Neutrophil (primary cell): ENCODE measurements at regions not wholly inside any gene's neighbourhood (a gene's known extent, or its start where the extent isn't known, plus 50 kb on each side); places are given as distances from the start of the nearest gene placed in this dataset.
A peak's percentile ranks its signal among the peaks of the same experiment; 100 is the strongest.

Experiments used
- H3K27ac ChIP-seq: fragments of 200-600 bp; sonication (generic); 2 replicates; pipeline ENCODE4 v1.5.1; 2016; ENCODE audit warnings: mild to moderate bottlenecking, moderate library complexity
- H3K27me3 ChIP-seq: fragments of 200-600 bp; sonication (generic); 2 replicates; pipeline ENCODE4 v1.6.0; 2016; ENCODE audit warnings: mild to moderate bottlenecking
- H3K36me3 ChIP-seq: fragments of 200-600 bp; sonication (generic); 2 replicates; pipeline ENCODE4 v1.5.1; 2017
- H3K4me1 ChIP-seq, 2 experiments: fragments of 200-600 bp in 1 of 2; sonication (generic) in 1 of 2; 1 replicate in 1 of 2; 2 replicates in 1 of 2; pipeline versions ENCODE4 v1.5.1 to v1.6.1; 2013 to 2016; ENCODE audit warnings: low read depth in 1 of 2, low read length in 1 of 2, mild to moderate bottlenecking in 1 of 2, moderate library complexity in 1 of 2; ENCODE audit not compliant: control insufficient read depth in 1 of 2, insufficient read depth in 1 of 2
- H3K4me3 ChIP-seq, 2 experiments: fragments of 200-600 bp in 1 of 2; sonication (generic) in 1 of 2; 1 replicate in 1 of 2; 2 replicates in 1 of 2; pipeline ENCODE4 v1.5.1; 2013 to 2016; ENCODE audit warnings: low read depth in 1 of 2, low read length in 1 of 2, mild to moderate bottlenecking in 1 of 2, moderate library complexity in 1 of 2
- H3K9me3 ChIP-seq: fragments of 200-600 bp; sonication (generic); 2 replicates; pipeline ENCODE4 v1.5.1; 2016
- TF ChIP-seq, protein P1 (sequence below): fragments of 200-600 bp; sonication (generic); IDR thresholded peaks from 2 replicates; pipeline ENCODE4 v1.5.1; 2016; ENCODE audit warnings: antibody characterized with exemption

DNA sequence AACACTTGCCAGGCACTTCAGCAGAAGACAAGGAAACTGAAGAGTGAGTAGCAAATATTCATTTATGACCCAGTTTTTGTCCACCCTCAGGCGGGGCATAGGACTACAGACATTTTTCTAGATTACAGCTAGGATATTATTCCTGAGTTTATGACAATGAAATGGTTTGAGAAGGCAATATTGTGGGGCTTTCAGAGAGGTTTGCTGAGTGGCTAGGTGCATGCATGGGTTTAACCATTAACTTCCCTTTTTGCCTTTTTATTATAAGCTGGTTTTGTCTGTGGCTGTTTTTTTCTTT is 104.0 kb upstream of the BCAT1 start:
- no peaks in the 10 kb centered on the region for H3K9me3 ChIP-seq
- peaks cover 46 to 63% of the 10 kb centered on the region in 2 experiments for H3K4me1 ChIP-seq
- peak overlapping the region; percentile 99 for H3K27ac ChIP-seq
- no peaks in the 10 kb centered on the region for H3K27me3 ChIP-seq
- H3K36me3 ChIP-seq = no peaks in the 10 kb centered on the region
- TF ChIP-seq, protein P1, sequence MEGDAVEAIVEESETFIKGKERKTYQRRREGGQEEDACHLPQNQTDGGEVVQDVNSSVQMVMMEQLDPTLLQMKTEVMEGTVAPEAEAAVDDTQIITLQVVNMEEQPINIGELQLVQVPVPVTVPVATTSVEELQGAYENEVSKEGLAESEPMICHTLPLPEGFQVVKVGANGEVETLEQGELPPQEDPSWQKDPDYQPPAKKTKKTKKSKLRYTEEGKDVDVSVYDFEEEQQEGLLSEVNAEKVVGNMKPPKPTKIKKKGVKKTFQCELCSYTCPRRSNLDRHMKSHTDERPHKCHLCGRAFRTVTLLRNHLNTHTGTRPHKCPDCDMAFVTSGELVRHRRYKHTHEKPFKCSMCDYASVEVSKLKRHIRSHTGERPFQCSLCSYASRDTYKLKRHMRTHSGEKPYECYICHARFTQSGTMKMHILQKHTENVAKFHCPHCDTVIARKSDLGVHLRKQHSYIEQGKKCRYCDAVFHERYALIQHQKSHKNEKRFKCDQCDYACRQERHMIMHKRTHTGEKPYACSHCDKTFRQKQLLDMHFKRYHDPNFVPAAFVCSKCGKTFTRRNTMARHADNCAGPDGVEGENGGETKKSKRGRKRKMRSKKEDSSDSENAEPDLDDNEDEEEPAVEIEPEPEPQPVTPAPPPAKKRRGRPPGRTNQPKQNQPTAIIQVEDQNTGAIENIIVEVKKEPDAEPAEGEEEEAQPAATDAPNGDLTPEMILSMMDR = no peak
- H3K4me3 ChIP-seq = peak overlapping the region; percentile 75 to 84

DNA sequence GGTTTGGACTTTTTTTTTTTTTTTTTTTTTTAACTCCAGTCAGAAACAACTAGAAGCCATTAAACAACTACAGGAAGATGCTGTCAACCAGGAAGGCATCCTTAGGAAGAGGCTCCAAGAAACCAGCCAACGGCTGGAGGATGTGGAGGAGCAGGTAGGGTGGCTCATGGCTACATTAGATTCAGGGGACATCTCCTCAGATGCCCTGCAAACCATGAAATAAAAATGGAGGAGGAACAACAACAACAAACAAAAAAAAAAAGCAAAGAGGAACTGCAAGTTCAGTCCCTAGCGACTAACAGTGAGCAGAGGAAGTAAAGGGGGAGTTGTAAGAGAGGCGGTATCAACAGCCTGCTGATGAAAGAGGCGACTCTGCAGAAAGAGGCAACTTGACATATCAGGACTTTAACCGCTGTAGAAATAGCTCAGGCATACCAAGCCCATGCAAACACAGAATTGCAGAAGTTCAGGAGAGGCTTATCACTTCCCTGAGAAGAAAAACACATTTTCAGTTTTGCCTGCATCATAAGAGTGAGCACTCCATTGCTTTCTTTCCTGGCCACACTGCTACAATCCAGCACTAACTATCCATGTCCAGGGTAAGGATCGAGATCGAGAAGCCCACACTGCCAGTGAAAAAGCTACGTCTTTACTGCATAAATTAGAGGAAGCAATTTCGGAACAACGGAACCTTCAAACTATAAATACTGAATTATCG is 103.5 kb upstream of the BCAT1 start:
- Histone ChIP-seq H3K27me3 (no peaks in the 10 kb centered on the region), H3K27ac (peak overlapping the region; percentile 99), H3K36me3 (no peaks in the 10 kb centered on the region), H3K4me3 (peak overlapping the region; percentile 75 to 84), H3K9me3 (no peaks in the 10 kb centered on the region), H3K4me1 (peaks cover 41 to 58% of the 10 kb centered on the region in 2 experiments)
- TF ChIP-seq, protein P1 = no peak

DNA sequence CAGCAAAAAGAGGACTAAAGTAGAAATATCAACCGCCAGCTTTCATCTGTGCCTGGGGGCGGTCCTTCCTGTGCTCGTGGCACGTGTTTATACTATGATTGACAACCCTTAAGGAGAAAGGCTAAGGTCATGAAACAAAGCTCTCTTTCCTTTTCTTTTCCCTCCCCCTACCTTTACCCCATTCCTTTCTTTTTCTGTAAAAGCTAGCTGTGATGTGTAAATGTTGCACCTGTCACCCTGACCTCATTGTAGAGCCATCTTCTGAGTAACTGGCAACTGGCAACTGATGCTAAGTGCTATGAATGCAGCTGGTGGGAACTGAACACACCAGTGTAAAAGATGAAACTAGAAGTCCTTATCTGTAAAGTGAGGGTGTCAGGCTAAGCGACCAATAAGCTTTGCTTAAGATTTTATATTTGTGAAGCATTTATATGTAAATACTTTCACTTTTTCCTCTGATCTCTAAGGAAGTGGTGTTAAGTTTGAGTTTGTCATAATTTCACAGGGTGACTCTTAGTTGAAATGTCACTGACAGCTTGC is 102.8 kb upstream of the BCAT1 start:
- Histone ChIP-seq H3K9me3 (no peaks in the 10 kb centered on the region), H3K27ac (peak overlapping the region; percentile 99), H3K36me3 (no peaks in the 10 kb centered on the region), H3K4me3 (peak overlapping the region; percentile 75 to 84), H3K4me1 (peaks cover 35 to 51% of the 10 kb centered on the region in 2 experiments), H3K27me3 (no peaks in the 10 kb centered on the region)
- TF ChIP-seq, protein P1 = no peak

DNA sequence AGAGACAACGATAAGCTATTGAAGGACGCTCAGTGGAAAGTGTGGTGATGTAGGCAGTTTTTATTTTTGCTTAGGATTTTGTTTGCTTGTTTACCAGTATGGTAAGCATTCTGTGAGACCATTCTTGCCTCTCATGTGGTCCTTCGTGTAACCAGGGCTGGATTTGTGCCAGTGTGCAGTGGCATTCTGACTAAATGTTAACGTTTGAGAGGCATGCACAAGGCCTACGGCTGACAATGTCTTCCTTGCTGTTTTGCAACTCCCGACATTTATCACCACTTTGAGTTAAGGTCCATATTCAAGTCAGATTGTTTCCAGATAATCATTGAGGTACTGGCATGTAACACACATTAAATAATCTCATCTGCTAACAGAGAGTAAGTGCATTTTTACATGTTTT is 102.3 kb upstream of the BCAT1 start:
- no peaks in the 10 kb centered on the region for H3K27me3 ChIP-seq
- TF ChIP-seq, protein P1 = no peak
- peak overlapping the region; percentile 99 for H3K27ac ChIP-seq
- no peaks in the 10 kb centered on the region for H3K36me3 ChIP-seq
- peak overlapping the region; percentile 75 to 84 for H3K4me3 ChIP-seq
- no peaks in the 10 kb centered on the region for H3K9me3 ChIP-seq
- H3K4me1 ChIP-seq = peaks cover 30 to 46% of the 10 kb centered on the region in 2 experiments

DNA sequence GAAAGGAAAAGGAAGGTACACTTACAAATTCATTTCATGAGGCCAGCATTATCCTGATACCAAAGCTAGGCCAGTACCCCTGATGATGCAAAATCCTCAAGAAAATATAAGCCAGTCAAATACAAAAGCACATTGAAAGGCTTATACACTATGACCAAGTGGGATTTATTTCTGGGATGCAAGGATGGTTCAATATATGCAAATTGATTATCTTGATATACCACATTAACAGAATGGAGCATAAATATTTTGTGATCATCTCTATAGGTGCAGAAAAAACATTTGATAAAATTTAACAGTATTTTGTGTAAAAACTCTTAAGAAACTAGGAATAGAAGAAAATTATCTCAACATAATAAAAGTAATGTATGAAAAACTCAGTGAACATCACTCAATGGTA is 97.0 kb upstream of the BCAT1 start:
- Histone ChIP-seq H3K4me1 (peaks cover 2 to 3% of the 10 kb centered on the region in 2 experiments), H3K36me3 (no peaks in the 10 kb centered on the region), H3K4me3 (no peak overlapping the region), H3K27ac (no peak overlapping the region), H3K27me3 (no peaks in the 10 kb centered on the region), H3K9me3 (no peaks in the 10 kb centered on the region)
- TF ChIP-seq, protein P1 = no peak
